GM19351 (cell line): ENCODE measurements at regions not wholly inside any gene's neighbourhood (a gene's known extent, or its start where the extent isn't known, plus 50 kb on each side); places are given as distances from the start of the nearest gene placed in this dataset.

Experiments used
- ATAC-seq: cut with Tn5 transposase; IDR thresholded peaks from one replicate; pipeline ENCODE4 v1.9.1; 2021; ENCODE audit warnings: mild to moderate bottlenecking, moderate library complexity; ENCODE audit not compliant: unreplicated experiment

- no peak for ATAC-seq
Observed at GRCh38 chr22:49366437-49366836, 461.2 kb downstream of the BRD1 start.

DNA sequence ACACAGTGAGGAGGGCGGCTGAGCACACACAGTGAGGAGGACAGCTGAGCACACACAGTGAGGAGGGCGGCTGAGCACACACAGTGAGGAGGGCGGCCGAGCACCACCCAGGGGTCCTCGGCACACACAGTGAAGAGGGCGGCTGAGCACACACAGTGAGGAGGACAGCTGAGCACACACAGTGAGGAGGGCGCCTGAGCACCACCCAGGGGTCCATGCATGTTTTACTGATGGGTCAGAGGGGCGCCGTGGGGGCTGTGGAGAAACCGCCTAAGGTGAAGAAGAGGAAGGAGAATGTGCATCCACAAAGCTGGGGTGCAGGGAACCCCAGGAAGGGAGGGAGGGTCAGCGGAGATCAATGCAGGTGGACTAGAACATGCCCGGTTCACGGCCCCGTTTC lies 461.8 kb downstream of the BRD1 start:
- ATAC-seq = no peak

DNA sequence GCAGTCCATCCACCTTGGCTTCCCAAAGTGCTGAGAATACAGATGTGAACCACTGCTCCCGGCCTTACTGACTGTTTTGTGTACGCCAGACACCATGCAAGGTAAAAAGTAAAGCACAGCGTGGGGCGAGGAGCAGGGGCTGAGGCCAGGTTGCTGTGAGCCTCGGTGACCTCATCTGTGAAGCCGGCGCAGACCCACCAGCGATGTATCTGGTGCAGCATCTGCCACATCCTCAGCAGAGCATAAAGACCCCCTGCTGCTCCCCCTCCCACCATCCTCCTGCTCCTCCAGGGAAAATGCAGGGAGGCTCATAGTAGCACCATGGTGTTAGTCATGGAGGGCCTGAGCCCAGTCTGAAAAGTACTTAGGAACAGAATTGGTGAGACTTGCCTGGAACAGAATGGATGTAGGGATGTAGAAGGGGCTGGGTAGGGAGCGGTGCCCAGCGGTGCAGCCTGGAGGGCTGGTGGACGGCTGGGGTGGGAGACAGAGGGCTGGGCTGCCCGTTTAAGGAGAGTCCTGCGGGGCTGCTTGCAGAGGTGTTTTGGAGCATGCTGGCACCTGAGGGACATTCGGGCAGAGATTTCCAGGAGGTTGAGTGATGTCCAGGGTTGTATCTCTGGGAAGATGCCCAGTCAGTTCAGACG lies 462.4 kb downstream of the BRD1 start:
- ATAC-seq = no peak

GRCh38 chr22:49364398-49364797 lies 463.3 kb downstream of the BRD1 start:
- no peak for ATAC-seq

- no peak for ATAC-seq
Observed at GRCh38 chr22:49363526-49364230, 464.0 kb downstream of the BRD1 start.

- ATAC-seq = no peak
Observed at GRCh38 chr22:49362211-49362839, 465.3 kb downstream of the BRD1 start.

- ATAC-seq = no peak
Observed at GRCh38 chr22:49361164-49361563, 466.5 kb downstream of the BRD1 start.

GRCh38 chr22:49360746-49361145 lies 466.9 kb downstream of the BRD1 start:
- ATAC-seq = no peak

DNA sequence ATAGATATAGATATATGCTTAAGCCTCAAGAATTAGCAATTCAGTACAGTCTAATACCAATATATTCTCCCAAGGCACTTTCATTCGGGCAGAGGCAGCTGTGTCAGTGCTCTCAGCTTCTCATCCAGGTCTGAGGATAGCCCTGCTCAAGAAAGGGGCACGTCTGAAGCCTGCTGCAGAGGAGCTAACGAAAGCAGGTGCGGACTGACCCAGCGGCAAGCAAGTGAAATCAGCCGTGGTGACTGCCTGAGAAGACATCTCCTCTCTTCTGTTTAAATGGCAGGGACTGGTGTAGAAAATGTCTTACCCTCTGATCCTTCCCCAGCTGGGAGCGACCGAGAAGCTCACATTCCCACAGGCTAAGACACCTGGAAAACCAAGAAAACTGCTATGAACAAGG lies 468.6 kb downstream of the BRD1 start:
- ATAC-seq = no peak

- no peak for ATAC-seq
Observed at GRCh38 chr22:49357661-49358440, 469.8 kb downstream of the BRD1 start.

- ATAC-seq = no peak
Observed at GRCh38 chr22:49356428-49356827, 471.2 kb downstream of the BRD1 start.

DNA sequence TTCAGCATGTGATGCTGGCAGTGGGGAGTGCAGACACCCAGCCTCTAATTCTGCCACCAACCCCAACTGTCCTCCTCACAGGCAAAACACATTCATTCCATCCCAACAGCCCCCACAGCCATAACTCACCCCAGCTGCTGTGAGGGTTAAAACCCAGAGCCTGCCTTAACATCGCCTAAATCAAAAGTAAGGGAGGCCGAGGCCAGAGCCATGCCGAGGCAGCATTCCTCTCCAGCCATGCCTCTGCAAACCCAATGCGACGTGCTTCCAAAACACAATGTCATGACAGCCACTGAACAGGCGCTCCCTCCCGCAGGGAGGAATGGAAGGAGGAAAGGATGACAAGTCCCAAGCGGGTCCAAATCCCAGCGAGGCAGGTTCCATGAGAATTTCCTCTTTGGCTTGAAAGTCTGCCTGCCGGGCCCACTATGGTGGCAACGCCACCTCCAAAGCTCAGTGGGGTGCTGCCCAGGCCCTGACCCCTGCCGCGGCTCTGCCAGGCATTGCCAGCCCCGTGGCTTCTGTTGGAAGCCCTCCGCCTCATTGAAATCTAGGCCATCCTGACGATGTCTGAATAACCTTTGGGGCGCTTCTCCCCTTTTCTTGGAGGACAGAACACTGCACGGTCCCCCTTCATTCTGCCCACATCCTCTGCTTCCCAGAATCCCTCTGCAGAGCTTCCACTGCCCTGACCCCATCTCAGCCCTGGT lies 472.3 kb downstream of the BRD1 start:
- ATAC-seq = no peak

DNA sequence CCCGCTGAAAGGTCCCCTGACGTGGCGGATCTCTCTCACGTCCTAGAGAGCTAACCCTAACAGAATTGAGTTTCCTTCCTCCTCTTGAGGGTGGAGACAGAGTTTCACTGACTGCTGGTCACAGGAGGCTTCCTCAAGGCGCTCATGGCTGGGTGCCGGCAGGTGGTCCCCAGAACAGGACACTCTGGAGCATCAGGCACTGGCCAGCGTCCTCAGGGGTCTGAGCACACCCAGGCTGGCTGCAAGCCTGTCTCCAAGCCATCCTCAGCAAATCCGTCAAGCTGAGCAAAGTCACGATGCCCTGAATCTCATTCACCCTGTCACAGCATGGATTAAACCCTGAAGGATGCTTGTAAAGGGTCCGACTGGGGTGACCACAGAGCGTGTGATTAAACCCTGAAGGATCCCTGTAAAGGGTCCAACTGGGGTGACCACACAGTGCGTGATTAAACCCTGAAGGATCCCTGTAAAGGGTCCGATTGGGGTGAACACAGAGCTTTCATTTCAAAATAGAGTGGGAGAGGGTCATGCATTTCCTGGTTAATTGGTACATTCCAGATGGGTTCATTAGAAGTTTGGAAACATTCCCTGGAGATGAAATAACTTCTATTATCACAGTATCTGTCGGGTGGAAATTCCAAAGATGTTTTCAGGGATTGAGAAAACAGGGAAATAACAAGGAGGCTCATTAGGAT lies 473.0 kb downstream of the BRD1 start:
- ATAC-seq = no peak

GRCh38 chr22:49353235-49353634 lies 474.4 kb downstream of the BRD1 start:
- no peak for ATAC-seq

DNA sequence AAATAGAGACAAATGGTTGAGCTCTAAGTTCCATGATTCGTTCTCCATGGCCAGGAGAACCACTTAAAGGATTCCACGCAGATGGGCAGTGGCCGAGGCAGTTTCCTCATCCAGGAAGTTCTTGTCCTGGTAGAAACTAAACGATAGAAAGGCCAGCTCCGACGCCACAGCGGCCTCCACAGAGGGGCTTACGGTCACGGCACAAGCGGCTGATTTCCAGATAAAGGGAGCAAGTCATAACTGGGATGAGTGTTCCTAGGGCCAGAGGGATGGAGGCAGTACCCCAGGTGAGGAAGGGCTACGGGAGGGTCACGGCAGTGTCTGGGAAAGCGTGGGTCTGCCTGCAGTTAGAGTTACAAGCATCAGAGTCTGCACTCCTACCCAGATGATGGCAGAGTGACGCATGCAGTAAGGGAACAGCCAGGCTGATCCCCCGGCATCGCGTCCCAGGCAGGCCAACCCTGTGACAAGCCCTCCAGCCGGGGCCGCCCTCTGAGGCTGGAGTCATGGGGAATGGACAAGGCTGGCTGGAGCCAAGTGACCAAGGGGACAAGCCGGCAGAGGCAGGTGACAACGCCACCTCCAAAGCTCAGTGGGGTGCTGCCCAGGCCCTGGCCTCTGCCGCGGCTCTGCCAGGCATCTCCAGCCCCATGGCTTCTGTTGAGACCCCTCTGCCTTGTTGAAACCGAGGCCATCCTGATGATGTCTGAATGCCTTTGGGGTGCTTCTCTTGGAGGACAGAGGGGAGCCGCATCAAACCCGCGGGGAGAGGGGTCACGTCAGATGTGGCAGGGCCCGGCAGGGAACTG lies 475.1 kb downstream of the BRD1 start:
- no peak for ATAC-seq

- no peak for ATAC-seq
Observed at GRCh38 chr22:49351761-49352227, 475.9 kb downstream of the BRD1 start.

DNA sequence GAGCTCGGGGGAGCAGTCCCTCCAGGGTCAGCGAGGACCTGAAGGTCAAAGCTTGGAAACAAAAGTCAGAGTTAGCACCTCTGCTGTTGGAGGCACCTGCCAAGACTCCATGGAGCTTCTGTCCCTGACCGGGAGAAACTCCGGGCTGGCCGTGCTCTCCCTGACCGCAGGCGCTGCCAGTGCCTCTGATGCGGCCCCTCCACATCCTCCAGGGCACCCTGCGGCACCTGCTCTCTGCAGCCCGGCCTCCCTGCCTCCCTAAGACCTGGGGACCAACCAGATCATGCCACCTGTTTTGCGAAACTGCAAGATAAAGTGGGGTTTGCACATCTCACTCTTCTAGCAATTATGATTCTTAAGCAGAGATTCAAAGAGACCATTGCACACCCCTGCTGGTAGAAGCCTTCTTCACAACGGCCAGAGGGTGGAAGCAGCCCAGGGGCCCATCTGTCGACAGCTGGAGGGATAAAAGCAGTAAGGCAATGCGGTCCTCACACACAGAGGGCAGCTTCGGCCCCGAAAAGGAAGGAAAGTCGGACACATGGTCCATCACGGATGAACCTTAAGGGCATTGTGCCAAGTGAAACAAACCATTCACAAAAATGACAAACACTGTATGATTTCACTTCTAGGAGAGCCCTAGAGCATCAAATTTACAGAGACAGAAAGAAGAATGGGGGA lies 477.1 kb downstream of the BRD1 start:
- no peak for ATAC-seq

GRCh38 chr22:49349841-49350381 lies 477.8 kb downstream of the BRD1 start:
- no peak for ATAC-seq
